GM23338 (cell line): ENCODE measurements at regions not wholly inside any gene's neighbourhood (a gene's known extent, or its start where the extent isn't known, plus 50 kb on each side); places are given as distances from the start of the nearest gene placed in this dataset.

Source experiments
- ATAC-seq: fragments of 200-7000 bp; cut with Tn5 transposase; 3 replicates; pipeline ENCODE4 v1.9.1; 2020
- DNase-seq: peaks from one replicate; pipeline ENCODE4 v3.0.0-alpha.2; 2015; ENCODE audit warnings: low spot score
- H2AFZ ChIP-seq: fragments of 200-600 bp; sonication (generic); 2 replicates; pipeline ENCODE4 v1.8.0; 2016; ENCODE audit warnings: antibody characterized with exemption, mild to moderate bottlenecking, moderate library complexity
- H3F3A ChIP-seq: fragments of 200-600 bp; sonication (generic); replicated peaks from 2 replicates; pipeline ENCODE4 v1.8.0; 2017; ENCODE audit warnings: antibody characterized with exemption, mixed run types, low read depth
- H3K27ac ChIP-seq: fragments of 200-600 bp; sonication (generic); 2 replicates; pipeline ENCODE4 v1.6.1; 2016; ENCODE audit warnings: low read depth
- H3K27me3 ChIP-seq: fragments of 200-600 bp; sonication (generic); 2 replicates; pipeline ENCODE4 v1.8.0; 2016; ENCODE audit warnings: mild to moderate bottlenecking, mixed run types, moderate library complexity; ENCODE audit not compliant: insufficient read depth
- H3K36me3 ChIP-seq: fragments of 200-600 bp; sonication (generic); 2 replicates; pipeline ENCODE4 v1.8.0; 2016; ENCODE audit warnings: mild to moderate bottlenecking; ENCODE audit not compliant: insufficient read depth
- H3K4me1 ChIP-seq: fragments of 200-600 bp; sonication (generic); 2 replicates; pipeline ENCODE4 v1.8.0; 2016; ENCODE audit warnings: mild to moderate bottlenecking, moderate library complexity; ENCODE audit not compliant: insufficient read depth
- H3K4me2 ChIP-seq: fragments of 200-600 bp; sonication (generic); 2 replicates; pipeline ENCODE4 v1.7.1; 2017; ENCODE audit warnings: mixed run types
- H3K4me3 ChIP-seq: fragments of 200-600 bp; sonication (generic); 2 replicates; pipeline ENCODE4 v1.6.1; 2016; ENCODE audit warnings: mixed run types
- H3K79me2 ChIP-seq: fragments of 200-600 bp; sonication (generic); replicated peaks from 2 replicates; pipeline ENCODE4 v1.8.0; 2017; ENCODE audit warnings: mild to moderate bottlenecking; ENCODE audit not compliant: insufficient read depth
- H3K9me2 ChIP-seq: fragments of 200-600 bp; sonication (generic); 2 replicates; pipeline ENCODE4 v1.8.0; 2017; ENCODE audit not compliant: insufficient read depth
- H4K20me1 ChIP-seq: fragments of 200-600 bp; sonication (generic); replicated peaks from 2 replicates; pipeline ENCODE4 v1.8.0; 2017; ENCODE audit warnings: mild to moderate bottlenecking; ENCODE audit not compliant: insufficient read depth
- H3K27ac Mint-ChIP-seq: 2 replicates; pipeline ENCODE4 v1.8.0; 2020; ENCODE audit warnings: inconsistent platforms, mild to moderate bottlenecking, moderate library complexity, mixed read lengths
- H3K27me3 Mint-ChIP-seq: 3 replicates; pipeline ENCODE4 v1.8.0; 2022; ENCODE audit warnings: low read depth, mild to moderate bottlenecking, moderate library complexity, mixed read lengths, inconsistent platforms; ENCODE audit not compliant: insufficient read depth, poor library complexity
- H3K36me3 Mint-ChIP-seq: 3 replicates; pipeline ENCODE4 v1.8.0; 2021; ENCODE audit warnings: low read depth, mild to moderate bottlenecking, inconsistent platforms, moderate library complexity, mixed read lengths
- H3K4me1 Mint-ChIP-seq: 3 replicates; pipeline ENCODE4 v1.8.0; 2020; ENCODE audit warnings: mild to moderate bottlenecking, inconsistent platforms, mixed read lengths
- H3K4me3 Mint-ChIP-seq: 3 replicates; pipeline ENCODE4 v1.8.0; 2021; ENCODE audit warnings: moderate library complexity, mild to moderate bottlenecking, inconsistent platforms, mixed read lengths
- H3K9me3 Mint-ChIP-seq: 3 replicates; pipeline ENCODE4 v1.8.0; 2020; ENCODE audit warnings: moderate library complexity, mild to moderate bottlenecking, inconsistent platforms, mixed read lengths
- CREB1 ChIP-seq: fragments of 250-450 bp; sonication (Bioruptor Pico); IDR thresholded peaks from 2 replicates; pipeline ENCODE4 v1.5.0; 2020; ENCODE audit warnings: low read depth, mild to moderate bottlenecking, moderate library complexity
- CTCF ChIP-seq, 2 experiments: fragments of 200-600 bp in 1 of 2; sonication (generic) in 1 of 2; conservative IDR thresholded peaks; 2 replicates each; pipeline versions ENCODE4 v1.5.1 to v1.6.1; 2016 to 2017; ENCODE audit warnings: antibody characterized with exemption in 2 of 2, low read depth in 2 of 2, mild to moderate bottlenecking in 2 of 2, moderate library complexity in 1 of 2
- ETS1 ChIP-seq: IDR thresholded peaks from 2 replicates; pipeline ENCODE4 v1.6.1; 2016; ENCODE audit warnings: antibody characterized with exemption
- EZH2 ChIP-seq: fragments of 200-600 bp; sonication (generic); IDR thresholded peaks from one replicate; pipeline ENCODE4 v1.8.0; 2017; ENCODE audit warnings: antibody characterized with exemption, mild to moderate bottlenecking, low read depth; ENCODE audit not compliant: unreplicated experiment
- EZH2phosphoT487 ChIP-seq: fragments of 200-600 bp; sonication (generic); IDR thresholded peaks from one replicate; pipeline ENCODE4 v1.8.1; 2018; ENCODE audit warnings: antibody characterized with exemption; ENCODE audit not compliant: unreplicated experiment
- JUNB ChIP-seq: IDR thresholded peaks from one replicate; pipeline ENCODE4 v1.6.1; 2016; ENCODE audit warnings: antibody characterized with exemption; ENCODE audit not compliant: unreplicated experiment
- NANOG ChIP-seq: IDR thresholded peaks from 2 replicates; pipeline ENCODE4 v1.6.1; 2016; ENCODE audit warnings: antibody characterized with exemption, borderline replicate concordance
- POLR2AphosphoS5 ChIP-seq: IDR thresholded peaks from 2 replicates; pipeline ENCODE4 v1.6.1; 2016; ENCODE audit warnings: antibody characterized with exemption, low read depth
- REST ChIP-seq: IDR thresholded peaks from one replicate; pipeline ENCODE4 v1.6.1; 2018; ENCODE audit warnings: antibody characterized with exemption; ENCODE audit not compliant: unreplicated experiment
- STAT1 ChIP-seq: IDR thresholded peaks from one replicate; pipeline ENCODE4 v1.6.1; 2016; ENCODE audit warnings: antibody characterized with exemption; ENCODE audit not compliant: unreplicated experiment
- ZNF114 ChIP-seq: fragments of 250-450 bp; sonication (Bioruptor Pico); IDR thresholded peaks from 2 replicates; pipeline ENCODE4 v1.5.0; 2020; ENCODE audit warnings: mild to moderate bottlenecking, moderate library complexity
- ZNF331 ChIP-seq: fragments of 250-450 bp; sonication (Bioruptor Pico); IDR thresholded peaks from 2 replicates; pipeline ENCODE4 v1.5.0; 2020; ENCODE audit warnings: low read depth, mild to moderate bottlenecking, moderate library complexity
- TF ChIP-seq, protein P1 (sequence below): fragments of 250-450 bp; sonication (Bioruptor Pico); IDR thresholded peaks from 2 replicates; pipeline ENCODE4 v1.5.0; 2020; ENCODE audit warnings: mild to moderate bottlenecking, moderate library complexity

GRCh38 chr6:139508576-139508975, 134.1 kb upstream of the CITED2 start:
- TF ChIP-seq REST (no peak), NANOG (no peak), POLR2AphosphoS5 (no peak), ETS1 (no peak), JUNB (no peak), ZNF114 (CRISPR knock-in tag) (no peak), EZH2 (no peak), EZH2phosphoT487 (no peak), ZNF331 (CRISPR knock-in tag) (no peak), CTCF (conservative IDR thresholded peaks at IDR 0.05; ENCODE audit: low read depth in 2 of 2) (no peak), STAT1 (no peak), CREB1 (CRISPR knock-in tag) (no peak)
- TF ChIP-seq, protein P1, sequence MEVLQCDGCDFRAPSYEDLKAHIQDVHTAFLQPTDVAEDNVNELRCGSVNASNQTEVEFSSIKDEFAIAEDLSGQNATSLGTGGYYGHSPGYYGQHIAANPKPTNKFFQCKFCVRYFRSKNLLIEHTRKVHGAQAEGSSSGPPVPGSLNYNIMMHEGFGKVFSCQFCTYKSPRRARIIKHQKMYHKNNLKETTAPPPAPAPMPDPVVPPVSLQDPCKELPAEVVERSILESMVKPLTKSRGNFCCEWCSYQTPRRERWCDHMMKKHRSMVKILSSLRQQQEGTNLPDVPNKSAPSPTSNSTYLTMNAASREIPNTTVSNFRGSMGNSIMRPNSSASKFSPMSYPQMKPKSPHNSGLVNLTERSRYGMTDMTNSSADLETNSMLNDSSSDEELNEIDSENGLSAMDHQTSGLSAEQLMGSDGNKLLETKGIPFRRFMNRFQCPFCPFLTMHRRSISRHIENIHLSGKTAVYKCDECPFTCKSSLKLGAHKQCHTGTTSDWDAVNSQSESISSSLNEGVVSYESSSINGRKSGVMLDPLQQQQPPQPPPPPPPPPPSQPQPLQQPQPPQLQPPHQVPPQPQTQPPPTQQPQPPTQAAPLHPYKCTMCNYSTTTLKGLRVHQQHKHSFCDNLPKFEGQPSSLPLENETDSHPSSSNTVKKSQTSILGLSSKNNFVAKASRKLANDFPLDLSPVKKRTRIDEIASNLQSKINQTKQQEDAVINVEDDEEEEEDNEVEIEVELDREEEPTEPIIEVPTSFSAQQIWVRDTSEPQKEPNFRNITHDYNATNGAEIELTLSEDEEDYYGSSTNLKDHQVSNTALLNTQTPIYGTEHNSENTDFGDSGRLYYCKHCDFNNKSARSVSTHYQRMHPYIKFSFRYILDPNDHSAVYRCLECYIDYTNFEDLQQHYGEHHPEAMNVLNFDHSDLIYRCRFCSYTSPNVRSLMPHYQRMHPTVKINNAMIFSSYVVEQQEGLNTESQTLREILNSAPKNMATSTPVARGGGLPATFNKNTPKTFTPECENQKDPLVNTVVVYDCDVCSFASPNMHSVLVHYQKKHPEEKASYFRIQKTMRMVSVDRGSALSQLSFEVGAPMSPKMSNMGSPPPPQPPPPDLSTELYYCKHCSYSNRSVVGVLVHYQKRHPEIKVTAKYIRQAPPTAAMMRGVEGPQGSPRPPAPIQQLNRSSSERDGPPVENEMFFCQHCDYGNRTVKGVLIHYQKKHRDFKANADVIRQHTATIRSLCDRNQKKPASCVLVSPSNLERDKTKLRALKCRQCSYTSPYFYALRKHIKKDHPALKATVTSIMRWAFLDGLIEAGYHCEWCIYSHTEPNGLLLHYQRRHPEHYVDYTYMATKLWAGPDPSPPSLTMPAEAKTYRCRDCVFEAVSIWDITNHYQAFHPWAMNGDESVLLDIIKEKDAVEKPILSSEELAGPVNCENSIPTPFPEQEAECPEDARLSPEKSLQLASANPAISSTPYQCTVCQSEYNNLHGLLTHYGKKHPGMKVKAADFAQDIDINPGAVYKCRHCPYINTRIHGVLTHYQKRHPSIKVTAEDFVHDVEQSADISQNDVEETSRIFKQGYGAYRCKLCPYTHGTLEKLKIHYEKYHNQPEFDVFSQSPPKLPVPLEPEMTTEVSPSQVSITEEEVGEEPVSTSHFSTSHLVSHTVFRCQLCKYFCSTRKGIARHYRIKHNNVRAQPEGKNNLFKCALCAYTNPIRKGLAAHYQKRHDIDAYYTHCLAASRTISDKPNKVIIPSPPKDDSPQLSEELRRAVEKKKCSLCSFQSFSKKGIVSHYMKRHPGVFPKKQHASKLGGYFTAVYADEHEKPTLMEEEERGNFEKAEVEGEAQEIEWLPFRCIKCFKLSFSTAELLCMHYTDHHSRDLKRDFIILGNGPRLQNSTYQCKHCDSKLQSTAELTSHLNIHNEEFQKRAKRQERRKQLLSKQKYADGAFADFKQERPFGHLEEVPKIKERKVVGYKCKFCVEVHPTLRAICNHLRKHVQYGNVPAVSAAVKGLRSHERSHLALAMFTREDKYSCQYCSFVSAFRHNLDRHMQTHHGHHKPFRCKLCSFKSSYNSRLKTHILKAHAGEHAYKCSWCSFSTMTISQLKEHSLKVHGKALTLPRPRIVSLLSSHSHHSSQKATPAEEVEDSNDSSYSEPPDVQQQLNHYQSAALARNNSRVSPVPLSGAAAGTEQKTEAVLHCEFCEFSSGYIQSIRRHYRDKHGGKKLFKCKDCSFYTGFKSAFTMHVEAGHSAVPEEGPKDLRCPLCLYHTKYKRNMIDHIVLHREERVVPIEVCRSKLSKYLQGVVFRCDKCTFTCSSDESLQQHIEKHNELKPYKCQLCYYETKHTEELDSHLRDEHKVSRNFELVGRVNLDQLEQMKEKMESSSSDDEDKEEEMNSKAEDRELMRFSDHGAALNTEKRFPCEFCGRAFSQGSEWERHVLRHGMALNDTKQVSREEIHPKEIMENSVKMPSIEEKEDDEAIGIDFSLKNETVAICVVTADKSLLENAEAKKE (CRISPR knock-in tag), result no peak
- Histone ChIP-seq H3F3A (no peaks in the 10 kb centered on the region), H3K36me3 (no peaks in the 10 kb centered on the region), H3K9me2 (no peaks in the 10 kb centered on the region), H2AFZ (no peak overlapping the region), H3K4me3 (no peak overlapping the region), H3K79me2 (no peaks in the 10 kb centered on the region), H3K27ac (no peak overlapping the region), H3K27me3 (no peaks in the 10 kb centered on the region), H3K4me1 (no peaks in the 10 kb centered on the region), H4K20me1 (no peaks in the 10 kb centered on the region), H3K4me2 (no peak overlapping the region)
- Mint-ChIP-seq H3K4me1 (peaks cover 11% of the 10 kb centered on the region; the same call in 2 of the 3 replicates), H3K9me3 (peaks cover 3% of the 10 kb centered on the region; the same call in 1 of the 3 replicates), H3K36me3 (no peaks in the 10 kb centered on the region), H3K4me3 (no peak overlapping the region), H3K27ac (no peak overlapping the region), H3K27me3 (peaks cover 3% of the 10 kb centered on the region)
- ATAC-seq (no peak), DNase-seq (no peak)
